Mammary epithelial cell (primary cell): ENCODE measurements at regions not wholly inside any gene's neighbourhood (a gene's known extent, or its start where the extent isn't known, plus 50 kb on each side); places are given as distances from the start of the nearest gene placed in this dataset.

ENCODE experiments used
- CTCF ChIP-seq, 2 donors: IDR thresholded peaks in 1 of 2; conservative IDR thresholded peaks in 1 of 2; 2 replicates each; pipeline ENCODE4 v1.5.1; 2011 to 2012; ENCODE audit warnings: inconsistent platforms in 2 of 2, low read length in 2 of 2, mild to moderate bottlenecking in 2 of 2, control low read depth in 1 of 2, low read depth in 1 of 2; ENCODE audit not compliant: insufficient read depth in 1 of 2; ENCODE audit errors: extremely low read depth in 1 of 2
- EZH2 ChIP-seq: IDR thresholded peaks from 2 replicates; pipeline ENCODE4 v1.6.1; 2012; ENCODE audit warnings: low read length, inconsistent platforms, borderline replicate concordance

- TF ChIP-seq CTCF (conservative IDR thresholded peaks at IDR 0.05 in 1 of 2, IDR thresholded peaks at IDR 0.05 in 1 of 2; ENCODE audit: extremely low read depth in 1 of 2, insufficient read depth in 1 of 2, low read depth in 1 of 2, low read length in 2 of 2) (no peak), EZH2 (no peak)
These were observed 127.1 kb downstream of the CHST1 start for GRCh38 chr11:45538363-45538762.
